PC-3 (cell line): ENCODE measurements at regions not wholly inside any gene's neighbourhood (a gene's known extent, or its start where the extent isn't known, plus 50 kb on each side); places are given as distances from the start of the nearest gene placed in this dataset.

Experiments
- ATAC-seq: fragments of 200-7000 bp; cut with Tn5 transposase; 2 replicates; pipeline ENCODE4 v1.9.1; 2020; ENCODE audit warnings: mild to moderate bottlenecking, moderate library complexity
- BruUV-seq: library from RNA; stranded (reverse); fragments of 400-500 nt; replicated peaks from 2 replicates; lab custom pipeline; 2021; lab: Mats Ljungman, UMichigan
- CTCF ChIA-PET: fragments of 300-600 bp; sonication (Branson Sonifier 250); formaldehyde crosslinking; loops from one replicate; lab custom pipeline; 2022; ENCODE audit warnings: antibody characterized with exemption; lab: Charles Lee
- POLR2A ChIA-PET: fragments of 300-600 bp; sonication (Branson Sonifier 250); formaldehyde crosslinking; loops from one replicate; lab custom pipeline; 2022; ENCODE audit warnings: antibody characterized with exemption; ENCODE audit not compliant: unreplicated experiment; lab: Charles Lee
- DNase-seq: peaks from one replicate; pipeline ENCODE4 v3.0.0-alpha.2; 2015
- H2AFZ ChIP-seq: fragments of 300-600 bp; sonication (generic); 2 replicates; pipeline ENCODE4 v1.6.0; 2016; ENCODE audit warnings: antibody characterized with exemption, low read length
- H3F3A ChIP-seq: fragments of 300-600 bp; sonication (generic); one replicate; pipeline ENCODE4 v1.6.0; 2017; ENCODE audit warnings: antibody characterized with exemption, low read length, control low read depth, mild to moderate bottlenecking; ENCODE audit not compliant: unreplicated experiment
- H3K27ac ChIP-seq: fragments of 300-600 bp; sonication (generic); 2 replicates; pipeline ENCODE4 v1.5.1; 2016; ENCODE audit warnings: mild to moderate bottlenecking, low read length
- H3K27me3 ChIP-seq: fragments of 300-600 bp; sonication (generic); 2 replicates; pipeline ENCODE4 v1.6.1; 2016; ENCODE audit warnings: low read length, mixed read lengths
- H3K36me3 ChIP-seq: fragments of 300-600 bp; sonication (generic); 2 replicates; pipeline ENCODE4 v1.6.1; 2016; ENCODE audit warnings: low read depth, mixed run types, low read length, mixed read lengths
- H3K4me1 ChIP-seq: fragments of 300-600 bp; sonication (generic); 2 replicates; pipeline ENCODE4 v1.5.1; 2016; ENCODE audit warnings: low read length; ENCODE audit not compliant: insufficient read depth
- H3K4me2 ChIP-seq: fragments of 300-600 bp; sonication (generic); 2 replicates; pipeline ENCODE4 v1.6.0; 2016; ENCODE audit warnings: low read length
- H3K4me3 ChIP-seq: fragments of 300-600 bp; sonication (generic); 2 replicates; pipeline ENCODE4 v1.5.1; 2016; ENCODE audit warnings: mild to moderate bottlenecking, low read length, mixed read lengths
- H3K79me2 ChIP-seq: fragments of 300-600 bp; sonication (generic); 2 replicates; pipeline ENCODE4 v1.6.1; 2017; ENCODE audit warnings: low read length, mixed read lengths
- H3K9ac ChIP-seq: fragments of 300-600 bp; sonication (generic); 2 replicates; pipeline ENCODE4 v1.6.0; 2016; ENCODE audit warnings: mild to moderate bottlenecking, low read length
- H3K9me2 ChIP-seq: fragments of 300-600 bp; sonication (generic); replicated peaks from 2 replicates; pipeline ENCODE4 v1.6.1; 2016; ENCODE audit warnings: mixed run types, low read length, mixed read lengths
- H3K9me3 ChIP-seq: fragments of 300-600 bp; sonication (generic); 2 replicates; pipeline ENCODE4 v1.6.1; 2016; ENCODE audit warnings: low read length, mixed read lengths
- H4K20me1 ChIP-seq: fragments of 300-600 bp; sonication (generic); 2 replicates; pipeline ENCODE4 v1.6.1; 2016; ENCODE audit warnings: low read length, mixed read lengths
- CTCF ChIP-seq: fragments of 300-600 bp; sonication (generic); conservative IDR thresholded peaks from 2 replicates; pipeline ENCODE4 v1.5.1; 2017; ENCODE audit warnings: antibody characterized with exemption, low read depth, mild to moderate bottlenecking, low read length
- EZH2 ChIP-seq: fragments of 300-600 bp; sonication (generic); IDR thresholded peaks from one replicate; pipeline ENCODE4 v1.6.1; 2017; ENCODE audit warnings: antibody characterized with exemption, mild to moderate bottlenecking, low read length; ENCODE audit not compliant: unreplicated experiment
- EZH2phosphoT487 ChIP-seq: fragments of 300-600 bp; sonication (generic); IDR thresholded peaks from 2 replicates; pipeline ENCODE4 v1.6.1; 2018; ENCODE audit warnings: mild to moderate bottlenecking, antibody characterized with exemption, low read length, borderline replicate concordance
- intact Hi-C: fragments of 100-400 bp; cut with micrococcal nuclease; formaldehyde crosslinking; loops from 2 replicates; pipeline ENCODE4 v1.9.0; 2023

GRCh38 chr4:126526335-126526734 is 1106.4 kb upstream of the INTU start:
- Histone ChIP-seq H3F3A (no peaks in the 10 kb centered on the region), H3K4me2 (no peak overlapping the region), H3K4me1 (no peaks in the 10 kb centered on the region), H2AFZ (no peak overlapping the region), H3K4me3 (no peak overlapping the region), H3K79me2 (no peaks in the 10 kb centered on the region), H3K9ac (no peak overlapping the region), H3K36me3 (no peaks in the 10 kb centered on the region), H3K9me2 (no peaks in the 10 kb centered on the region), H3K9me3 (no peaks in the 10 kb centered on the region), H3K27me3 (no peaks in the 10 kb centered on the region), H4K20me1 (no peaks in the 10 kb centered on the region), H3K27ac (no peak overlapping the region)
- intact Hi-C loops: no loop called here
- CTCF ChIA-PET: no interaction called here
- ATAC-seq: no peak
- POLR2A ChIA-PET: interaction anchor here (0.7 kb wide), 1 partner anchor 263 kb away, joined by 6 read pairs; no protein-coding TSS in a partner anchor
- TF ChIP-seq CTCF: no peak
- TF ChIP-seq EZH2phosphoT487: no peak
- TF ChIP-seq EZH2: no peak
- no TSS peak for BruUV-seq
- no peak for DNase-seq

- no peaks in the 10 kb centered on the region for H3K9me3 ChIP-seq
- ATAC-seq (no peak), DNase-seq (no peak)
- H3K4me2 ChIP-seq: no peak overlapping the region
- peaks cover 8% of the 10 kb centered on the region for H3K4me1 ChIP-seq
- H3K27ac ChIP-seq: no peak overlapping the region
- no peaks in the 10 kb centered on the region for H3K27me3 ChIP-seq
- no peak overlapping the region for H2AFZ ChIP-seq
- H3F3A ChIP-seq: no peaks in the 10 kb centered on the region
- POLR2A ChIA-PET: no interaction called here
- H3K79me2 ChIP-seq: no peaks in the 10 kb centered on the region
- no peaks in the 10 kb centered on the region for H3K9me2 ChIP-seq
- CTCF ChIA-PET: no interaction called here
- no peaks in the 10 kb centered on the region for H3K36me3 ChIP-seq
- H4K20me1 ChIP-seq: no peaks in the 10 kb centered on the region
- intact Hi-C loops: loop anchor here (10.0 kb wide), 1 partner anchor 65 kb away; no protein-coding TSS in a partner anchor
- no peak overlapping the region for H3K9ac ChIP-seq
- TF ChIP-seq EZH2phosphoT487: no peak
- TF ChIP-seq EZH2: no peak
- TF ChIP-seq CTCF: no peak
- no peak overlapping the region for H3K4me3 ChIP-seq
- no TSS peak for BruUV-seq
Observed at GRCh38 chr4:126529997-126530396, 1102.8 kb upstream of the INTU start.

GRCh38 chr4:126530996-126531585 is 1101.7 kb upstream of the INTU start:
- no TSS peak for BruUV-seq
- H3K36me3 ChIP-seq: no peaks in the 10 kb centered on the region
- no peak for ATAC-seq
- no peaks in the 10 kb centered on the region for H4K20me1 ChIP-seq
- intact Hi-C loops: loop anchor here (10.0 kb wide), 1 partner anchor 66 kb away; no protein-coding TSS in a partner anchor
- H3K9me2 ChIP-seq: no peaks in the 10 kb centered on the region
- H3F3A ChIP-seq: no peaks in the 10 kb centered on the region
- H3K4me1 ChIP-seq: peaks cover 8% of the 10 kb centered on the region
- CTCF ChIA-PET: no interaction called here
- POLR2A ChIA-PET: no interaction called here
- H3K9me3 ChIP-seq: no peaks in the 10 kb centered on the region
- no peak overlapping the region for H3K4me2 ChIP-seq
- H3K27ac ChIP-seq: no peak overlapping the region
- no peaks in the 10 kb centered on the region for H3K79me2 ChIP-seq
- no peak for DNase-seq
- no peak overlapping the region for H3K9ac ChIP-seq
- no peak overlapping the region for H3K4me3 ChIP-seq
- no peak overlapping the region for H2AFZ ChIP-seq
- TF ChIP-seq EZH2phosphoT487 (no peak), EZH2 (no peak), CTCF (no peak)
- no peaks in the 10 kb centered on the region for H3K27me3 ChIP-seq
